GM21619 (cell line): ENCODE measurements at regions not wholly inside any gene's neighbourhood (a gene's known extent, or its start where the extent isn't known, plus 50 kb on each side); places are given as distances from the start of the nearest gene placed in this dataset.
A peak's percentile ranks its signal among the peaks of the same experiment; 100 is the strongest.
"Not testable (repeated sequence)": the region's sequence is repeated elsewhere in the genome, so short reads cannot be mapped to it uniquely, and the experiment has no call there.

Experiments
- ATAC-seq: cut with Tn5 transposase; IDR thresholded peaks from one replicate; pipeline ENCODE4 v1.9.1; 2021; ENCODE audit not compliant: unreplicated experiment

GRCh38 chr12:46549527-46550265, 177.1 kb upstream of the SLC38A2 start:
- no peak for ATAC-seq

GRCh38 chr12:46548605-46549071, 176.1 kb upstream of the SLC38A2 start:
- ATAC-seq = no peak

DNA sequence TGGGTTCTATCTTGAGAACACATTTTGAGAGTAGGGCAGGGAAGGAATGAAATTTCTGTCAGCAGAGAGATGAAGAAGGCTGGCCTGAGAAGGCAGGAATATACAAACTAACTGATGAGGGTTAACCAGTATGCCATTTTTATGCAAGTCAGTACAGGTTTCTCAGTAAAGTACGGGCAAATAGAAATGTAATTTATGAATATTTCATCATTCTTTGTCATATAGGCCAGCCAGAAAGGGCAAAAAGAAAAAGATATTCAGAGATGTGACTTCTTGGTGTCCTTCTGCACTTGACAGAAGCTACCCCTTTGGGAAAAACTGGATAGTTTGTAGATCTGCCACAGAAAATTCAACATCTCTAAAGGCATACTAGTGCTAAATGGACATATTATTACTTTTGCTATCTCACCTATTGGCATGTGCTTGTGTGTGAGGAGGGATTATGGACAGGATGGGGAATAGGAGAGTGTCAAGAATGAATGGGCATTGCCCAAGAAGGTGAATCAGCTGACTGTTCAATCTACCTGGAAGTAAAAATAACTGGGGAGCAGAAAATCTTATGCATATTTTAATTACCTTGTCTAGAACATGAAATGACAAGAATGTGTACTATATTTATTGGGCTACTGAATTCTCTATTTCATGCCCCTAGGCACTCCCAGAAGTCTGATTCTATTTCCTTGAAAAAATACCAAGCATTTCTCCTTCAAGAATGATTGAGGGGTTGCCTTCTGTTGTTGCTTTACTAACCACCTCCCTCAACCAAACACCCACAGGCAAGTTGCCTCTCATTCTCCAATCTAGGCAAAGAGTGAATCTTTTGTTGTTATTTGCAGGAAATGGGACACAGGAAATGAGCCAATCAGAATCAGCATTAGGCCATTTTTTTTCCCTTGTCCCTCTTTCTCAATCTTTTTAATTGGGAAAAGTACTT, 175.1 kb upstream of the SLC38A2 start:
- ATAC-seq = no peak

GRCh38 chr12:46546634-46547273, 174.2 kb upstream of the SLC38A2 start:
- ATAC-seq = peak; percentile 93

DNA sequence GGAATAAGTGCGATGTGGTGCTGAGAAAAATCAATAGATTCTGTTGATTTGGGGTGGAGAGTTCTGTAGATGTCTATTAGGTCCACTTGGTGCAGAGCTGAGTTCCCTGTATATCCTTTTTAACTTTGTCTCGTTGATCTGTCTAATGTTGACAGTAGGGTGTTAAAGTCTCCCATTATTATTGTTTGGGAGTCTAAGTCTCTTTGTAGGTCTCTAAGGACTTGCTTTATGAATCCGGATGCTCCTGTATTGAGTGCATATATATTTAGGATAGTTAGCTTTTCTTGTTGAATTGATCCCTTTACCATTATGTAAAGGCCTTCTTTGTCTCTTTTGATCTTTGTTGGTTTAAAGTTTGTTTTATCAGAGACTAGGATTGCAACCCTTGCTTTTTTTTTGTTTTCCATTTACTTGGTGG, 170.8 kb upstream of the SLC38A2 start:
- ATAC-seq = not testable (repeated sequence)

DNA sequence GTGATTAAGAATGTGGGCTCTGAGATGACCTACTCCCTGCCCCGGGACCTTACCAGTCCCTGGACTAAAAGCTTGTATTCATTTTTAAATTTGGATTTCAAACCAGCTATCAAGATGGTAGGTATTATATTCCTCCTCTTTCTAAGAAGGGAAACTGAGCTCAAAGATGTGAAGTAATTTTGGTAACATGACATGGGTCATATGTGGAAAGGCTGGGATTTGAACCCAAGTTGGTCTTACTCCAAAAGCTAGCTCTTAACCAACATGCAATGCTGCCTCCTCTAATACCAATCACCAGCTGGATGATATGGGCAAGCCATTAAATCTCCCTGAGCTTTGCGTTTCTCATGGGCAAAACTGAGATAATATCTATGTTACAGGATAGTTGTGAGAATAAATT, 166.4 kb upstream of the SLC38A2 start:
- no peak for ATAC-seq

DNA sequence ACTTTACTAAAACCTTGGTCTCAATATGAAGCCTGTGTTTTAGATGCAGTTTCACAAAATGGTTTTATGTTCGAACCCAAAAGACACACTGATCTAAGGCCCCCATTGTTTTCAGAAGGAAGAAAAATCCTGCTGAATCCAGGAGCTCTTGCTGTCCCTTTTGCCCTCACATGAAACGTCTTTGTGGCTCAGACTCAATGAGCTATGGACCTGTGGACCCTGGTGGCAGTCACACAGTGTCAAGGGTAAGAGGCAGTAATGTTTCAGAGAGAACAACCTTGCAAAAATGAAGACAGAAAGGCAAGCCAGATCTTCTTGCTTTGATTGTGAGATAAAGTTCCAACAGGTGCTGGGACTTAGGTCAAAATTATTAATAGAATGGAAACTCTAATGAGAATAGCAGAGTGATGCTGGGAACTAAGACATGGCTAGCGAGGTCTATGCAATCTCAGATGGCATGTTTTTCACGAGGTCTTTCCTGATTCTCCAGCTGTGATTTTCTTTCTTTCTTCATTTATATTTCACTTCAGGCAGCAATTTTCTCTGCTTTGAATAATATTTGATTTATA, 164.9 kb upstream of the SLC38A2 start:
- ATAC-seq = no peak

DNA sequence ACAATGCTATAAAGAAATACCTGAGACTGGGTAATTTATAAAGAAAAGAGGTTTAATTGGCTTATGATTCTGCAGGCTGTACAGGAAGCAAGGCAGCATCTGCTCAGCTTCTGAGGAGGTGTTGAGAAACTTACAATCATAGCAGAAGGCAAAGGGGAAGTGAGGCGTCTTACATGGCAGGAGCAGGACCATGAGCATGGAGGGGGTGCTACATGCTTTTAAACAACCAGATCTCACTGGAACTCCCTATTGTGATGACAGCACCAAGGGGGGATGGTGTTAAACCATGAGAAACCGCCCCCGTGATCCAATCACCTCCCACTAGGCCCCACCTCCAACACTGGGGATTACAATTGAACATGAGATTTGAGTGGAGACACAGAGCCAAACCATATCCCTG, 163.7 kb upstream of the SLC38A2 start:
- peak; percentile 84 for ATAC-seq

GRCh38 chr12:46535907-46536306, 163.3 kb upstream of the SLC38A2 start:
- no peak for ATAC-seq

DNA sequence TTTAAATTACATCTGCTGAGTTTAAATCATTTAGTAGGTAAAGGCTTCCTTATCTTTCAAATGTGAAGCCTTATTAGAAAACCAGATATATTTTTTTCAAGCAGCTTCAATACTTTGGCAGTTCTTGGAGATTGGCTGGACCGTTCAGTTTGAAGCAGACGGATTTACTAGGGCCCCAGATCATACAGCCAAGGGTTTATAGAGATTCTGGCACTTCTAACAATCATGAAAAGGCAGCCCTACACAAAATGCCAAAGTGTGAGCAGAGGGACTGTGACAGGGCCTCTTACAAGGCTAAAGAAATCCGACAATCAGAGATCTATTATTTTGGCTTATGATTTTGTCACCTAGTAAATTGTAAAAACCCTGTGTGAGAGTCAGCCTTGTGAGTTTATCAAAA, 162.8 kb upstream of the SLC38A2 start:
- ATAC-seq = no peak

GRCh38 chr12:46534327-46534840, 161.8 kb upstream of the SLC38A2 start:
- ATAC-seq = no peak

DNA sequence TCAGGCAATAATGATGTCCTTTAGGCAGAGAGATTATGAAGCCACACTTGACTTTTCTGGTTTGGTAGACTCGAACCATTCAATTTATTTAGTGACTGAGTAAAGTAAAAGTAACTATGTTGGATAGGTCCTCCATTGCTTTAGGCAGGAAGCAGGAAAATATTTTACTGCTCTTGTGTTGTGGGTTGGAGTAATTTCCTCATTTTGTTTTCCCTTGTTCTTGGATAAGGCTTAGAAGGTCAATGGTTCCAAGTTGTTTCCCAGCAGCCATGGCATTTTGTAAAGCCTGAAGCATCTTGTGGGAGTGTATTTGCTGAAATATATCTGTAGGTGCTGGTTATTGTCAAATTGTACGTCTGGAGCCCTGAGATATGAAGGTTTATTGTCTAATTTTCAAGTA, 161.2 kb upstream of the SLC38A2 start:
- ATAC-seq = no peak

DNA sequence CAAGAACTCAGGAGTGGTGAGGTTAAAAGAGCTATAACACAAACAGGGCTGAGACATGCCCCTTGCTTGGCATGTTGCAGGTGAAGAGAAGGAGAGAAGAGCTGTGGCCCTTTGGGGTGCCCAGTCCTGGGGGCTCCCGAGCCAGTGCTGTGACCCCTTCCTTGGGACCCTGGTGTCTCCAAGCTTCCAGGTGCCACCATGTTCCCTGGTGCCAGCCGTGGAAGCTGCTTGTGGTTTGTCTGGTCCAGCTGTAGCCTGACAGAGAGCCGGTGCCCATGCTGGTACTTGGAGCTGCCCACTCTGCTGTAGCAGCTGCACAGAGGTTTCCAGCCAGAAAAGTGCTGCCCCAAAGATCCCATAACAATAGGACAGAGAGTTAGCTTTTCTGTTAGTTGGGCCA, 159.2 kb upstream of the SLC38A2 start:
- ATAC-seq = no peak

DNA sequence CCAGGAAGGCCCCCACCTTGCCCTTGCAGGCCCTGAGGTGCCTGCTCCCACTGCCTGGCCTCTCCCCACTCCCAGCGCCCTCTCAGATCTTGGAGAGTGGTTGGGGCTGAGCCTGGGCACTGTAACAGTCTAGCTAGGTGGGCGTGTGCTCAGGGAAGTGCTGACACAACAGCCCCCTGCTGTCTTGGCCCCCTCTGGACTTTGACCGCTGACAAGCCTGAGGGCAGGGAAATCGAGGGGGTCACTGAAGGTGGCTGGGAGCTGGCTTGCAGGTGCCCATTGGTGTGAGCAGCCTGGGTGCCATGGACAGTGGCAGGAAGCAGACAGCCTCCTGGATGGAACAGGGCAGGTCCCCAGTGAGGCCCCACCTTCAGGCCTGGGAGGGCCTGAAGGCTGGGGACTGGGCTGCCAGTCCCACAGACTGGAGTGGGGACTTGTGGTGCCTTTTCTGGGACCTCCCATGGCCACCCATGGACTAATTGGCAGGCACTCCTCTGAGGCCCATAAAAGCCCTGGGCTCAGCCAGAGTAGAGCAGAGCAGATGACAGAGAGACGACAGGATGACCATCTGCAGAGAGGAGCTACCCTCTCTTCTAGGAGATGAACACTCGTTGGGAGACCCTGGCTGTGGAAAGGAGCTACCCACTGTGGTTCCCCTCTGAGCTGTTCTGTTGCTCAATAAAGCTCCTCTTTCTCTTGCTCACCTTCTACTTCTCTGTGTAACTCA, 158.6 kb upstream of the SLC38A2 start:
- ATAC-seq = no peak

DNA sequence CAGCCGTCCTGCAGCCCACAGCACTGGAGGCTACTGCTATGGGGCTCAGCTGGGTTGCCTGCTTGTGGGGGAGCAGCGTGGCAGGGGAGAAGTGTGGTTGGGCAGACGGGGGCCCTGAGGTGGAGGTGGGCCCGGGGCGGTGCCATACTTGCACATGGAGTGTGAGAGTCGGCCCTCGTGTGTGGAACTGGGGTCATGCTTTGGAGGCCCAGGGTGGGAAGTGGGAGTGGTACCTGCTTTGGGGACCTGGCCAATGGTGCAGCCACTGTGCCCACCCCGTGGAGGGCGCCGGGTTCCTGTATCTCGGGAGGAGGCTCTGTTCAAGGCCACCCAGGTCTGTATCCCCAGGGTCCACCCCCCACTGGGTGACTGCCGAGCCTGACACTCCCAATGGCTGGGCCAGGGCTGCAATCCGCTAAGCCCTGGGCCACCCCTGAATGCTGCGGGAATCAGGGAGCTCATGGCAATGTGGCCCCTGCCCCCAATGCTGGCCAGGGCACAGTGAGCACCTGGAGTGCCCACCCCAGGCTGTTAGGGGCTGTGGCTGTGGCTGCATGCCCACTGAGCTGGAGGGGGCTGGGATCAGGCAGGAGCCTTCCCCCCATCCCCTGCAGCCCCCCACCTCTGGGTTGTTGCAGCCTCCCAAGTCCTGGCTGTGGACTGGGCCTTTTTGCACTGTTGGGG, 157.9 kb upstream of the SLC38A2 start:
- no peak for ATAC-seq

DNA sequence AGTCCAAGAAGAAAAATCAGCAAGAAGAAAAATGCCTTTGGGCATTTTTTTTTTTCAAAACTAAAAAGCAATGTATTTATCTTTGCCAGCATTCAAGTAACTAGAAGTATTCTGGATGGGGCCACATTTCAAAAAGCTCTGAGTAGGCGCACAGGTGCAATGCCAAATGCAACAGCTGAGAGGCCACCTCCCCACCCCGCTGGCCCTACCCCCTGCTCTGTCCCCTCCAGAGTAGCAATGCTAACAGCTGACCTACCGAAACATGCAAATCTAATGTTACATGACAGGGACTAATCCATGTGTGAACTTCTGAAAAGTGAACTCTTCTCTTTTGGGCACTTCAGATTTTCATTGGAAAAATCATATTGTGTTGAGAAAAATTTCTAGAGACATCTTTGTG, 153.7 kb upstream of the SLC38A2 start:
- ATAC-seq = no peak

DNA sequence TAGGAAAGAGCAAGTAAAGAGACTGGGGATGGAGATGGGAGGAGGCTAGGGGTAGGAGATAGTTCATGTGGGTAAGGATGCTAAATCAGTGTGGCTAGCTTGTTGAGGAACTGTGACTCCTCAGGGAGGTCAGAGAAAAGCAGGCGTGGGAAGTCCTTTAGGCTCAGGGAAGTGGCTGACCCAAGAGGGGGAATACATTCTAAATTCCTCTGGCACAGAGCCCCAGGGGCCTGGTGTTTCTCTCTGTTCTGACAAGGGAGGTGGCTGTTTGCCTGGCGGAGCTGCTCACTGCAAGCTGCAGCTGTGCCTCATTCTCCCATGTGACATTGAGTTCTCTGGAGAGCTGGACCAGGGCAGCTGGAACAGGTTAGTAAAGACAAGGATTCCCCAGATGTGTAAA, 152.2 kb upstream of the SLC38A2 start:
- ATAC-seq = no peak

DNA sequence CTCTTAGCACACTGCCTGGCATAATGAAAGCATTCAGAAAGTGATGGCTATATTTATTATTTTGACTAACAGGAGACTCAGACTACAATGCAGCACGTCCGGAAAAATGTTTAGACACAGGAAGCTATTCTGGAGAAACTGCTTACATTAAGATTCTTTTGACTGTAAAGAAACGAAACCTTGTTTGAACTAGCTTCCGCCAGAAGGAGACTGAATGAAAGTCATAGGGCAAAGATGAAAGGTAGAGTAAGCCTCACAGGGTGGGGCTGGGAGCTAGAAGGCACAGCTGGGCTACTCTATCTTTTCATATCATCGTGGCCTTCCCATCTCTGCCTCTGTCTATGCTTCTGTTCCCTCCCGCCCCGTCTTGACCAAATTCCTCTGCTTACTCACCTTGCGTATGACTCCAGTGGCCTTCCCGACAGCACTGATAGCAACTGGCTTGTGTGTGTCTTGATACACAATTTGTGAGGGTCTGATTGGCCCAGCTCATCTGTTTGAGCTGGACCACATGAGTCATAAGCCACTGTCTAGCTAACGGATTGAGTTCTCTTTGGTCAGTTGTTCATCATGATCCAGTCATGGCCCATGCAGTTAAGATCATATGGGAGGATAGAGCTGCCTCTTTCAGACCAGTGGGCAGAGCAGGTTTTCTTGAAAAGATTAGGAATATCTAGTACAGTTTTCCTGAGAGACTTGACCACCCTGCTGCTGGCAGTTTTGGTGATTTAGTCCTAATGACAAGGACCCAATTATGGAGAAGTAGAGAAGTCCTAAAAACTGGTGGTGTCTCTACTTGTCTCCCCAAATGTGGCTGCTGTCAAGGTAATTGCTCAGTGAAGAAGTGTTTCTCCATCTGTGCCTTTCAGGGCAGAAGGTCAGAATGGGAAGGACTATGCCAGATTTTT, 151.5 kb upstream of the SLC38A2 start:
- no peak for ATAC-seq

DNA sequence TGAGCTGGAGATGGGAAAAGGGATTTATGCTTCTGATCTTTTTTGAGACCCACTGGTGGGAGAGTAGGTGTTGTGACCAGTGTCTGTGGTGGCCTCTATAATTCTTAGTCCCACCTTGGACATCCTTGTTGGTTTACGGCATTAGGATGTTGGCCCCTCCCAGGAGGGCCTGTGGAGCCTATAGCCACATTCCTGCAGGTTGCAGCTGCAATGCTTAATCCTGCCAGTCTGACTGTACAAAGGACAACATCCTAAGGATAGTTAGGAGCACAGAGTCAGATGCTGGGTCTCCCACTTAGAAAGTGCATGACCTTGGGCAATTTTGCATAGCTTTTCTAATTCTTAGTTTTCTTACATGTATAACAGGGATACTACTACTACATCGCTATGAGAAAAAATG, 150.9 kb upstream of the SLC38A2 start:
- no peak for ATAC-seq
